KMS-11 (cell line): ENCODE measurements at regions not wholly inside any gene's neighbourhood (a gene's known extent, or its start where the extent isn't known, plus 50 kb on each side); places are given as distances from the start of the nearest gene placed in this dataset.

Experiments used
- H2AFZ ChIP-seq: fragments of 200-600 bp; sonication (generic); 2 replicates; pipeline ENCODE4 v1.6.1; 2016; ENCODE audit warnings: antibody characterized with exemption, mixed run types, low read depth
- H3K27ac ChIP-seq: fragments of 200-600 bp; sonication (generic); 2 replicates; pipeline ENCODE4 v1.6.1; 2016; ENCODE audit warnings: mild to moderate bottlenecking, mixed run types
- H3K27me3 ChIP-seq: fragments of 200-600 bp; sonication (generic); 2 replicates; pipeline ENCODE4 v1.6.1; 2017; ENCODE audit warnings: mild to moderate bottlenecking, low read depth, mixed run types, moderate library complexity; ENCODE audit not compliant: insufficient read depth
- H3K36me3 ChIP-seq: fragments of 200-600 bp; sonication (generic); 2 replicates; pipeline ENCODE4 v1.6.1; 2017; ENCODE audit warnings: mild to moderate bottlenecking, mixed run types; ENCODE audit not compliant: insufficient read depth
- H3K4me1 ChIP-seq: fragments of 200-600 bp; sonication (generic); 2 replicates; pipeline ENCODE4 v1.6.1; 2016; ENCODE audit warnings: mild to moderate bottlenecking, low read depth, mixed run types; ENCODE audit not compliant: poor library complexity, severe bottlenecking
- H3K4me2 ChIP-seq: fragments of 200-600 bp; sonication (generic); 2 replicates; pipeline ENCODE4 v1.7.0; 2016; ENCODE audit warnings: mild to moderate bottlenecking, mixed run types
- H3K4me3 ChIP-seq: fragments of 200-600 bp; sonication (generic); IDR thresholded peaks from 2 replicates; pipeline ENCODE4 v1.6.1; 2017; ENCODE audit warnings: low read depth, low read length, mixed read lengths; ENCODE audit not compliant: insufficient read depth
- H3K79me2 ChIP-seq: fragments of 200-600 bp; sonication (generic); 2 replicates; pipeline ENCODE4 v1.6.1; 2016; ENCODE audit warnings: low read depth, mixed run types; ENCODE audit not compliant: insufficient read depth
- H3K9ac ChIP-seq: fragments of 200-600 bp; sonication (generic); 2 replicates; pipeline ENCODE4 v1.6.1; 2016; ENCODE audit warnings: mild to moderate bottlenecking, mixed run types
- H4K20me1 ChIP-seq: fragments of 200-600 bp; sonication (generic); 2 replicates; pipeline ENCODE4 v1.6.1; 2016; ENCODE audit warnings: mild to moderate bottlenecking, mixed run types; ENCODE audit not compliant: insufficient read depth
- TF ChIP-seq, protein P1 (sequence below): fragments of 200-600 bp; sonication (generic); conservative IDR thresholded peaks from 2 replicates; pipeline ENCODE4 v1.6.1; 2017; ENCODE audit warnings: low read depth, mild to moderate bottlenecking, antibody characterized with exemption, low read length, moderate library complexity, mixed read lengths

DNA sequence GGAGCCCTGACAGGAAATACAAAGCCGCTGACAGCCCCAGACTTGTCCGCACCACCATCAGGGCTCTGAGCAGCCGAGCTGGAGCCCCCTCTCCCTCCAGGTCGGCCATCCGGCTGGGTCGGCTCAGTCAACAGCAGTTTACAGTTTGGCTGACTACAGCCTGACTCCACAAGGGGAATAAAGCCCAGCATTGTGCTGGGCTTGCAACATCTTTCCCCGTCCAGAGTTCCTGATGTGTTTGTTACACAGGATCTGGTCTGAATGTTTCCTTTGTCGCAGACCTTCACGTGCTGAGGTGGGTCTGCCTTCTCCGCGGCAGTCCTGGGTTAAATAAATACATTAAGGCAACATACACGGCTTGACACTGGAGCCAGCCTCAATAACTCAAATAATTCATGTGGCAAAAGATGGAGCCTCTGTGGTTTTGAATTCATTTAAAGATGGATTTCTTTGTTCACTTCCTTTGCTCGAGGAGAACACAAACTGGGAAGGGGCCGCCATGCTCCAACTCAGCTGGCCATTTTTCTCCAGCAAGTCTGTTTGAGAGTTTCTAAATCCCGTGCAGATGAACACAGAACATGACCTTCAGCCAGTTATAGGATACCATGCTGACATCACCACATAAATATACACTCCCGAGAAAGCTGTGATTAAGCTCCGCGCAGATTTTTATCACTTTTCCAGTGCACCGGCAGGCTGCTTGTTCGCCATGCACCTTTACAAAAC is 192.1 kb downstream of the WDR11 start:
- Histone ChIP-seq H3K79me2 (no peaks in the 10 kb centered on the region), H3K4me2 (no peak overlapping the region), H2AFZ (no peak overlapping the region), H3K9ac (no peak overlapping the region), H3K27ac (no peak overlapping the region), H3K4me3 (no peak overlapping the region), H3K27me3 (no peaks in the 10 kb centered on the region), H4K20me1 (no peaks in the 10 kb centered on the region), H3K4me1 (no peaks in the 10 kb centered on the region), H3K36me3 (no peaks in the 10 kb centered on the region)
- TF ChIP-seq, protein P1, sequence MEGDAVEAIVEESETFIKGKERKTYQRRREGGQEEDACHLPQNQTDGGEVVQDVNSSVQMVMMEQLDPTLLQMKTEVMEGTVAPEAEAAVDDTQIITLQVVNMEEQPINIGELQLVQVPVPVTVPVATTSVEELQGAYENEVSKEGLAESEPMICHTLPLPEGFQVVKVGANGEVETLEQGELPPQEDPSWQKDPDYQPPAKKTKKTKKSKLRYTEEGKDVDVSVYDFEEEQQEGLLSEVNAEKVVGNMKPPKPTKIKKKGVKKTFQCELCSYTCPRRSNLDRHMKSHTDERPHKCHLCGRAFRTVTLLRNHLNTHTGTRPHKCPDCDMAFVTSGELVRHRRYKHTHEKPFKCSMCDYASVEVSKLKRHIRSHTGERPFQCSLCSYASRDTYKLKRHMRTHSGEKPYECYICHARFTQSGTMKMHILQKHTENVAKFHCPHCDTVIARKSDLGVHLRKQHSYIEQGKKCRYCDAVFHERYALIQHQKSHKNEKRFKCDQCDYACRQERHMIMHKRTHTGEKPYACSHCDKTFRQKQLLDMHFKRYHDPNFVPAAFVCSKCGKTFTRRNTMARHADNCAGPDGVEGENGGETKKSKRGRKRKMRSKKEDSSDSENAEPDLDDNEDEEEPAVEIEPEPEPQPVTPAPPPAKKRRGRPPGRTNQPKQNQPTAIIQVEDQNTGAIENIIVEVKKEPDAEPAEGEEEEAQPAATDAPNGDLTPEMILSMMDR = no peak

DNA sequence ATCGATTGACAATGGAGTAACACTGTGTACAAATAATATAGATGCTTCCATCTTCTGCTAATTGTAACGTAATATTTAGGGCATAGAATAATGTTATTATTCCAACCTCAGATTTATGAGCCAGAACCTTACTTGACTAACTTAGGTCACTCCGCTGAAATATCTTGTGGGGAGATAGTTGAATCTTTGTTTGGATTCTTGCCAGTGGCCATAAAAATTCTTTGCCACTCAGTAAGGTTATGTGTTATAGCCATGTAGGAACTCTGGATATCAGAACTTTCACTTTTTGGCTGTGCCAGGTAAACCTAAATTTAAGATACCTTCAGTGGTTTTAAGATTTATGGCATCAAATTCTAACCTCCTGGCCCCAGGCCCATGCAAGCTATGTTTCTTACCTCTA is 197.6 kb downstream of the WDR11 start:
- no peaks in the 10 kb centered on the region for H3K79me2 ChIP-seq
- H3K4me1 ChIP-seq = no peaks in the 10 kb centered on the region
- no peak overlapping the region for H3K27ac ChIP-seq
- H3K27me3 ChIP-seq = no peaks in the 10 kb centered on the region
- H3K4me3 ChIP-seq = no peak overlapping the region
- H4K20me1 ChIP-seq = no peaks in the 10 kb centered on the region
- no peak overlapping the region for H3K4me2 ChIP-seq
- no peaks in the 10 kb centered on the region for H3K36me3 ChIP-seq
- TF ChIP-seq, protein P1 = no peak
- no peak overlapping the region for H3K9ac ChIP-seq
- H2AFZ ChIP-seq = no peak overlapping the region

GRCh38 chr10:121049489-121049888 is 198.3 kb downstream of the WDR11 start:
- H3K4me1 ChIP-seq = no peaks in the 10 kb centered on the region
- H3K36me3 ChIP-seq = no peaks in the 10 kb centered on the region
- H2AFZ ChIP-seq = no peak overlapping the region
- no peak overlapping the region for H3K4me2 ChIP-seq
- no peak overlapping the region for H3K4me3 ChIP-seq
- H4K20me1 ChIP-seq = no peaks in the 10 kb centered on the region
- no peaks in the 10 kb centered on the region for H3K27me3 ChIP-seq
- TF ChIP-seq, protein P1 = no peak
- no peak overlapping the region for H3K27ac ChIP-seq
- no peak overlapping the region for H3K9ac ChIP-seq
- H3K79me2 ChIP-seq = no peaks in the 10 kb centered on the region

DNA sequence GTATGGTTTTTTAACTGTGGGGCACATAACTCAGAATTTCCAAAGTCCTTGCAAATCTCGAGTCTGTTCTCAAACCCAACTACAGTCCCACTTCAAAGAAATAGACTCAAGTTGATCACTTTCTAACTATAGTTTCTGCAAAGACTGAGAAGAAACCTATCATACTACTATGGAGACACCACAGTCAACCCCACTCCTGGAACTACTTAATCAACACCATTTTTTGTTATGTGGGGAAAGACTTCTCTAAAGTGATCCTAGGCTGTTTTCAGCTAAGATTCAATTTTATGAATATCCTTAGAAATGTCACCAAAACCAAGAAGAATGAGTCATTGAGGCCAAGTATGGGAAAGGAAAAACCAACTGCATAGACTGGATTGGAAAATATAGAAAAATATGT is 198.8 kb downstream of the WDR11 start:
- Histone ChIP-seq H3K27ac (no peak overlapping the region), H3K27me3 (no peaks in the 10 kb centered on the region), H4K20me1 (no peaks in the 10 kb centered on the region), H3K79me2 (no peaks in the 10 kb centered on the region), H3K4me3 (no peak overlapping the region), H3K4me2 (no peak overlapping the region), H3K9ac (no peak overlapping the region), H3K36me3 (no peaks in the 10 kb centered on the region), H3K4me1 (no peaks in the 10 kb centered on the region), H2AFZ (no peak overlapping the region)
- TF ChIP-seq, protein P1 = no peak
